ENCODE measurements at regions not wholly inside any gene's neighbourhood (a gene's known extent, or its start where the extent isn't known, plus 50 kb on each side); places are given as distances from the start of the nearest gene placed in this dataset.

GRCh38 chr5:4191703-4192102 is 596.1 kb downstream of the IRX1 start:
- TF ChIP-seq CTCF (IDR thresholded peaks at IDR 0.05) (no peak), EP300 (IDR thresholded peaks at IDR 0.05) (no peak), POLR2A (IDR thresholded peaks at IDR 0.05) (no peak)
- no peak for DNase-seq
- H3K9me3 ChIP-seq: no peaks in the 10 kb centered on the region
- H3K36me3 ChIP-seq: no peaks in the 10 kb centered on the region
- H3K4me1 ChIP-seq (ENCODE audit: insufficient read depth): no peaks in the 10 kb centered on the region
- WGBS, 3 donors: 90 to 92% (median 90%) methylated on average over 10 of the region's 10 CpGs
- intact Hi-C loops (cut with DNase I): no loop called here
- H3K27ac ChIP-seq: no peak overlapping the region
- H3K4me3 ChIP-seq: no peak overlapping the region
- H3K27me3 ChIP-seq: no peaks in the 10 kb centered on the region

GRCh38 chr5:4192111-4192510 is 596.5 kb downstream of the IRX1 start:
- Histone ChIP-seq H3K4me3 (no peak overlapping the region), H3K4me1 (ENCODE audit: insufficient read depth) (no peaks in the 10 kb centered on the region), H3K9me3 (no peaks in the 10 kb centered on the region), H3K36me3 (no peaks in the 10 kb centered on the region), H3K27ac (no peak overlapping the region), H3K27me3 (no peaks in the 10 kb centered on the region)
- WGBS, 3 donors: 88 to 90% (median 90%) methylated on average over 10 of the region's 10 CpGs
- no peak for DNase-seq
- TF ChIP-seq EP300 (IDR thresholded peaks at IDR 0.05) (no peak), POLR2A (IDR thresholded peaks at IDR 0.05) (no peak), CTCF (IDR thresholded peaks at IDR 0.05) (no peak)
- intact Hi-C loops (cut with DNase I): no loop called here

GRCh38 chr5:4196744-4197143 is 601.1 kb downstream of the IRX1 start:
- H3K27ac ChIP-seq: no peak overlapping the region

GRCh38 chr5:4197151-4197550 is 601.5 kb downstream of the IRX1 start:
- Histone ChIP-seq H3K36me3 (no peaks in the 10 kb centered on the region), H3K9me3 (no peaks in the 10 kb centered on the region), H3K27ac (no peak overlapping the region), H3K4me3 (no peak overlapping the region), H3K4me1 (ENCODE audit: insufficient read depth) (no peaks in the 10 kb centered on the region), H3K27me3 (no peaks in the 10 kb centered on the region)
- no peak for TF ChIP-seq EP300 (IDR thresholded peaks at IDR 0.05)
- TF ChIP-seq CTCF (IDR thresholded peaks at IDR 0.05): no peak
- TF ChIP-seq POLR2A (IDR thresholded peaks at IDR 0.05): no peak
- 5 to 27% (median 6%) methylated on average over 5 of the region's 5 CpGs for WGBS, 3 donors
- no peak for DNase-seq
- intact Hi-C loops (cut with DNase I): no loop called here

More at GRCh38 chr5:4196744-4197143, 601.1 kb downstream of the IRX1 start:
- TF ChIP-seq CTCF (IDR thresholded peaks at IDR 0.05) (no peak), EP300 (IDR thresholded peaks at IDR 0.05) (no peak), POLR2A (IDR thresholded peaks at IDR 0.05) (no peak)
- no peaks in the 10 kb centered on the region for H3K36me3 ChIP-seq
- no peaks in the 10 kb centered on the region for H3K9me3 ChIP-seq
- no peaks in the 10 kb centered on the region for H3K4me1 ChIP-seq (ENCODE audit: insufficient read depth)
- no peaks in the 10 kb centered on the region for H3K27me3 ChIP-seq
- intact Hi-C loops (cut with DNase I): no loop called here
- WGBS, 3 donors: 8 to 18% (median 10%) methylated on average over 8 of the region's 8 CpGs
- H3K4me3 ChIP-seq: no peak overlapping the region
- DNase-seq: peak in 2 of 5 donors; percentile 11 to 22

- H3K9me3 ChIP-seq: no peaks in the 10 kb centered on the region
- H3K27ac ChIP-seq: no peak overlapping the region
- no peak for TF ChIP-seq POLR2A (IDR thresholded peaks at IDR 0.05)
- no peak for TF ChIP-seq EP300 (IDR thresholded peaks at IDR 0.05)
- no peak for TF ChIP-seq CTCF (IDR thresholded peaks at IDR 0.05)
- no peaks in the 10 kb centered on the region for H3K36me3 ChIP-seq
- DNase-seq: no peak
- intact Hi-C loops (cut with DNase I): no loop called here
- no peaks in the 10 kb centered on the region for H3K4me1 ChIP-seq (ENCODE audit: insufficient read depth)
- no peaks in the 10 kb centered on the region for H3K27me3 ChIP-seq
- 69 to 81% (median 80%) methylated on average over 7 of the region's 7 CpGs for WGBS, 3 donors
- no peak overlapping the region for H3K4me3 ChIP-seq
Observed at GRCh38 chr5:4198461-4198860, 602.8 kb downstream of the IRX1 start.

All from ovary (tissue), 7 donors.